Ishikawa (cell line): ENCODE measurements at regions not wholly inside any gene's neighbourhood (a gene's known extent, or its start where the extent isn't known, plus 50 kb on each side); places are given as distances from the start of the nearest gene placed in this dataset.

Experiments
- CEBPB ChIP-seq: IDR thresholded peaks from 2 replicates; pipeline ENCODE4 v1.6.1; 2012
- EGR1 ChIP-seq: IDR thresholded peaks from 2 replicates; pipeline ENCODE4 v1.6.1; 2012
- EP300 ChIP-seq: IDR thresholded peaks from 2 replicates; pipeline ENCODE4 v1.6.1; 2012; ENCODE audit warnings: borderline replicate concordance
- TCF12 ChIP-seq: IDR thresholded peaks from 2 replicates; pipeline ENCODE4 v1.6.1; 2012; ENCODE audit warnings: low read depth
- TF ChIP-seq, protein P1 (sequence below): IDR thresholded peaks from 2 replicates; pipeline ENCODE4 v1.6.1; 2012; ENCODE audit warnings: low read depth, mild to moderate bottlenecking

DNA sequence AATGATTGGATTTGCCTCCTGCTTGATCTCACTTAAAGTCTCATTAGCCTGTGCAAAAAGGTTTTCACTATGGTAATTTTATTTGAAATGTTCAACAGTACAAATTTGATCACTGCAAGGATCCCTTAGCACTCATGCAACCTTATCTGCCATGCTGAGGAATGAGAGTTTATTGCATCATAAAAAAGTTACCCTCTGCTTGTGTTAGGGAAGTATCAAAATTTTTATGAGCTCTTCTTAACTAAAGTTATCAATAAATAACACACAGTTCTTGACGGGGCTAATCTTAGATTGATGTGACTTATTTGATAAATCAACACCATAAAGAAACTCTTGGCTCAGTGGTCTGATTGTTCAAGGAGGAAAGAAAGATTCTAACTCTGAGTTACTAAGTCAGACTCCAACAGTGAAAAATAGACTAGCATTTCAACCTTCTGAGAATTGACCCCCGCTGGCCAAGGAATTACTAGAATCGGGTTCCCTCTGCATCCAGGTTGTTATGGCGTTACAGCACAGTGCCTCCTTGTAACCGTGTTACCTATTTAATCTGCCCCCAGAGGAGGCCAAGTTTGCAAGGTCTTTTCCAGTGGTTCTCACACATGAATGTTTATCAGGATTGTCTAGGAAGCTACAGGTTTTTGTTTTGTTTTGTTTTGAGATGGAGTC is 259.7 kb downstream of the CDCA7 start:
- TF ChIP-seq, protein P1, sequence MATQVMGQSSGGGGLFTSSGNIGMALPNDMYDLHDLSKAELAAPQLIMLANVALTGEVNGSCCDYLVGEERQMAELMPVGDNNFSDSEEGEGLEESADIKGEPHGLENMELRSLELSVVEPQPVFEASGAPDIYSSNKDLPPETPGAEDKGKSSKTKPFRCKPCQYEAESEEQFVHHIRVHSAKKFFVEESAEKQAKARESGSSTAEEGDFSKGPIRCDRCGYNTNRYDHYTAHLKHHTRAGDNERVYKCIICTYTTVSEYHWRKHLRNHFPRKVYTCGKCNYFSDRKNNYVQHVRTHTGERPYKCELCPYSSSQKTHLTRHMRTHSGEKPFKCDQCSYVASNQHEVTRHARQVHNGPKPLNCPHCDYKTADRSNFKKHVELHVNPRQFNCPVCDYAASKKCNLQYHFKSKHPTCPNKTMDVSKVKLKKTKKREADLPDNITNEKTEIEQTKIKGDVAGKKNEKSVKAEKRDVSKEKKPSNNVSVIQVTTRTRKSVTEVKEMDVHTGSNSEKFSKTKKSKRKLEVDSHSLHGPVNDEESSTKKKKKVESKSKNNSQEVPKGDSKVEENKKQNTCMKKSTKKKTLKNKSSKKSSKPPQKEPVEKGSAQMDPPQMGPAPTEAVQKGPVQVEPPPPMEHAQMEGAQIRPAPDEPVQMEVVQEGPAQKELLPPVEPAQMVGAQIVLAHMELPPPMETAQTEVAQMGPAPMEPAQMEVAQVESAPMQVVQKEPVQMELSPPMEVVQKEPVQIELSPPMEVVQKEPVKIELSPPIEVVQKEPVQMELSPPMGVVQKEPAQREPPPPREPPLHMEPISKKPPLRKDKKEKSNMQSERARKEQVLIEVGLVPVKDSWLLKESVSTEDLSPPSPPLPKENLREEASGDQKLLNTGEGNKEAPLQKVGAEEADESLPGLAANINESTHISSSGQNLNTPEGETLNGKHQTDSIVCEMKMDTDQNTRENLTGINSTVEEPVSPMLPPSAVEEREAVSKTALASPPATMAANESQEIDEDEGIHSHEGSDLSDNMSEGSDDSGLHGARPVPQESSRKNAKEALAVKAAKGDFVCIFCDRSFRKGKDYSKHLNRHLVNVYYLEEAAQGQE = no peak
- TF ChIP-seq CEBPB (no peak), EGR1 (no peak), TCF12 (no peak), EP300 (no peak)
